Vagina (tissue), 2 donors: ENCODE measurements at regions not wholly inside any gene's neighbourhood (a gene's known extent, or its start where the extent isn't known, plus 50 kb on each side); places are given as distances from the start of the nearest gene placed in this dataset.

ENCODE experiments used
- DNase-seq, 2 donors: peaks; one replicate each; pipeline ENCODE4 v3.0.0-alpha.2; 2017; ENCODE audit errors: extremely low spot score in 2 of 2
- H3K27ac ChIP-seq: fragments of 200-600 bp; sonication (generic); one replicate; pipeline ENCODE4 v1.5.1; 2019
- H3K27me3 ChIP-seq: fragments of 200-600 bp; sonication (generic); one replicate; pipeline ENCODE4 v1.5.1; 2019
- H3K36me3 ChIP-seq, 2 donors: fragments of 200-600 bp; sonication (generic); one replicate each; pipeline ENCODE4 v1.5.1; 2017 to 2019
- H3K4me1 ChIP-seq: fragments of 200-600 bp; sonication (generic); one replicate; pipeline ENCODE4 v1.5.1; 2019
- H3K4me3 ChIP-seq, 2 donors: fragments of 200-600 bp; sonication (generic); 1 replicate in 1 of 2; 2 replicates in 1 of 2; pipeline ENCODE4 v1.5.1; 2016 to 2019
- H3K9me3 ChIP-seq: fragments of 200-600 bp; sonication (generic); one replicate; pipeline ENCODE4 v1.5.1; 2019
- POLR2A ChIP-seq, 2 donors: fragments of 450-650 bp; IDR thresholded peaks; one replicate each; pipeline ENCODE4 v1.6.1; 2017; ENCODE audit warnings: antibody characterized with exemption in 2 of 2, mild to moderate bottlenecking in 2 of 2, moderate library complexity in 2 of 2
- POLR2AphosphoS5 ChIP-seq, 2 donors: sonication (generic); formaldehyde crosslinking; IDR thresholded peaks; one replicate each; pipeline ENCODE4 v1.9.0; 2017; ENCODE audit warnings: antibody characterized with exemption in 2 of 2, mild to moderate bottlenecking in 2 of 2, low read depth in 1 of 2; ENCODE audit not compliant: insufficient read depth in 1 of 2
- intact Hi-C: fragments of 100-400 bp; cut with DNase I; formaldehyde crosslinking; loops from one replicate; pipeline ENCODE4 v1.15.1; 2023
- TF ChIP-seq, protein P1 (sequence below), 3 experiments: fragments of 450-650 bp in 2 of 3; fragments of 200-600 bp in 1 of 3; sonication (generic) in 1 of 3; IDR thresholded peaks; one replicate each; pipeline ENCODE4 v1.5.1; 2017 to 2019; ENCODE audit warnings: antibody characterized with exemption in 3 of 3, mild to moderate bottlenecking in 2 of 3, moderate library complexity in 2 of 3

DNA sequence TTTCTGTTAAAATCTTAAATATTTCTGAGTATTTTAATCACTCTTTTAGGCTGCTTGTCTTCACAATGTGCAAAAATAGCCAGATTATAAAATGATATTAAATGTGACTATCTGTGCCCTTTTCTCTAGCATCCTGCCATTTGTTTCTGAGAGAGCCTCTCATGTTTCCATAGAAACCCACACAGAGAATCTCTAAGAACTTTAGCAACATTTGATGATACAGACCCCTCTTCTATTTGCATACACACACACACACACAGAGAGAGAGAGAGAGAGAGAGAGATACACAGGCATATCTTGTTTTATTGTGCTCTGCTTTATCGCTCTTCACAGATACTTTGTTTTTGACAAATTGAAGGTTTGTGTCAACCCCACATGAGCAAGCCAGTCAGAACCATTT, 134.5 kb upstream of the DDX18 start:
- Histone ChIP-seq H3K27ac (no peak overlapping the region), H3K4me3 (no peak overlapping the region), H3K27me3 (no peaks in the 10 kb centered on the region), H3K9me3 (no peaks in the 10 kb centered on the region), H3K4me1 (no peaks in the 10 kb centered on the region), H3K36me3 (no peaks in the 10 kb centered on the region)
- intact Hi-C loops: no loop called here
- no peak for TF ChIP-seq POLR2AphosphoS5 (IDR thresholded peaks at IDR 0.05; ENCODE audit: insufficient read depth in 1 of 2, low read depth in 1 of 2)
- TF ChIP-seq, protein P1, sequence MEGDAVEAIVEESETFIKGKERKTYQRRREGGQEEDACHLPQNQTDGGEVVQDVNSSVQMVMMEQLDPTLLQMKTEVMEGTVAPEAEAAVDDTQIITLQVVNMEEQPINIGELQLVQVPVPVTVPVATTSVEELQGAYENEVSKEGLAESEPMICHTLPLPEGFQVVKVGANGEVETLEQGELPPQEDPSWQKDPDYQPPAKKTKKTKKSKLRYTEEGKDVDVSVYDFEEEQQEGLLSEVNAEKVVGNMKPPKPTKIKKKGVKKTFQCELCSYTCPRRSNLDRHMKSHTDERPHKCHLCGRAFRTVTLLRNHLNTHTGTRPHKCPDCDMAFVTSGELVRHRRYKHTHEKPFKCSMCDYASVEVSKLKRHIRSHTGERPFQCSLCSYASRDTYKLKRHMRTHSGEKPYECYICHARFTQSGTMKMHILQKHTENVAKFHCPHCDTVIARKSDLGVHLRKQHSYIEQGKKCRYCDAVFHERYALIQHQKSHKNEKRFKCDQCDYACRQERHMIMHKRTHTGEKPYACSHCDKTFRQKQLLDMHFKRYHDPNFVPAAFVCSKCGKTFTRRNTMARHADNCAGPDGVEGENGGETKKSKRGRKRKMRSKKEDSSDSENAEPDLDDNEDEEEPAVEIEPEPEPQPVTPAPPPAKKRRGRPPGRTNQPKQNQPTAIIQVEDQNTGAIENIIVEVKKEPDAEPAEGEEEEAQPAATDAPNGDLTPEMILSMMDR (IDR thresholded peaks at IDR 0.05): no peak
- no peak for TF ChIP-seq POLR2A (IDR thresholded peaks at IDR 0.05)
- no peak for DNase-seq

GRCh38 chr2:117684919-117685318, 129.6 kb upstream of the DDX18 start:
- H3K36me3 ChIP-seq: no peaks in the 10 kb centered on the region
- H3K4me1 ChIP-seq: no peaks in the 10 kb centered on the region
- intact Hi-C loops: no loop called here
- no peak overlapping the region for H3K27ac ChIP-seq
- no peaks in the 10 kb centered on the region for H3K27me3 ChIP-seq
- no peak for DNase-seq
- TF ChIP-seq POLR2AphosphoS5 (IDR thresholded peaks at IDR 0.05; ENCODE audit: insufficient read depth in 1 of 2, low read depth in 1 of 2): no peak
- TF ChIP-seq POLR2A (IDR thresholded peaks at IDR 0.05): no peak
- TF ChIP-seq, protein P1 (IDR thresholded peaks at IDR 0.05): no peak
- H3K4me3 ChIP-seq: no peak overlapping the region
- no peaks in the 10 kb centered on the region for H3K9me3 ChIP-seq

DNA sequence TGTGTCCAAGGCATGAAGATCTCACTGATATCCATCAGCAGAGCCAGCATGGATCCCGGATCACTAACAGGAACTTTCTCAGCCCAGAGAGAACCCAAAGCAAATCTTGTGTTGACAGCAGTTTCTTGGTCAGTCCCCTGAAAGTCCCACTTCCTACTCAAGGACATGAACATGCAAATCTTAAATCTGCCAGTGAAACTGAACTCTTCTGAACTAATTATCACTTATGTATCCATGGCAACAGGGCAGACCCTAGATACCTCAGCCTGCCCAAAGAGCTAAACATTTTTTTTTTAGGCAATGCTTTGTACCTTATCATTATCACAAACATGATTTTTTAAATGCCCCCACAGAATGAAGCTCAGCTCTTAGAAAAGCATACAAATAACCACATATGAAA, 127.8 kb upstream of the DDX18 start:
- TF ChIP-seq POLR2A (IDR thresholded peaks at IDR 0.05) (no peak), POLR2AphosphoS5 (IDR thresholded peaks at IDR 0.05; ENCODE audit: insufficient read depth in 1 of 2, low read depth in 1 of 2) (no peak)
- TF ChIP-seq, protein P1 (IDR thresholded peaks at IDR 0.05): no peak
- Histone ChIP-seq H3K27ac (no peak overlapping the region), H3K36me3 (no peaks in the 10 kb centered on the region), H3K9me3 (no peaks in the 10 kb centered on the region), H3K4me3 (no peak overlapping the region), H3K27me3 (no peaks in the 10 kb centered on the region), H3K4me1 (no peaks in the 10 kb centered on the region)
- intact Hi-C loops: no loop called here
- no peak for DNase-seq

GRCh38 chr2:117691595-117691994, 122.9 kb upstream of the DDX18 start:
- intact Hi-C loops: loop anchor here (5.0 kb wide), 1 partner anchor 1231 kb away; no protein-coding TSS in a partner anchor
- Histone ChIP-seq H3K27me3 (no peaks in the 10 kb centered on the region), H3K9me3 (no peaks in the 10 kb centered on the region), H3K36me3 (no peaks in the 10 kb centered on the region), H3K4me1 (no peaks in the 10 kb centered on the region), H3K4me3 (no peak overlapping the region), H3K27ac (no peak overlapping the region)
- TF ChIP-seq POLR2AphosphoS5 (IDR thresholded peaks at IDR 0.05; ENCODE audit: insufficient read depth in 1 of 2, low read depth in 1 of 2): no peak
- TF ChIP-seq POLR2A (IDR thresholded peaks at IDR 0.05): no peak
- TF ChIP-seq, protein P1 (IDR thresholded peaks at IDR 0.05): no peak
- no peak for DNase-seq

DNA sequence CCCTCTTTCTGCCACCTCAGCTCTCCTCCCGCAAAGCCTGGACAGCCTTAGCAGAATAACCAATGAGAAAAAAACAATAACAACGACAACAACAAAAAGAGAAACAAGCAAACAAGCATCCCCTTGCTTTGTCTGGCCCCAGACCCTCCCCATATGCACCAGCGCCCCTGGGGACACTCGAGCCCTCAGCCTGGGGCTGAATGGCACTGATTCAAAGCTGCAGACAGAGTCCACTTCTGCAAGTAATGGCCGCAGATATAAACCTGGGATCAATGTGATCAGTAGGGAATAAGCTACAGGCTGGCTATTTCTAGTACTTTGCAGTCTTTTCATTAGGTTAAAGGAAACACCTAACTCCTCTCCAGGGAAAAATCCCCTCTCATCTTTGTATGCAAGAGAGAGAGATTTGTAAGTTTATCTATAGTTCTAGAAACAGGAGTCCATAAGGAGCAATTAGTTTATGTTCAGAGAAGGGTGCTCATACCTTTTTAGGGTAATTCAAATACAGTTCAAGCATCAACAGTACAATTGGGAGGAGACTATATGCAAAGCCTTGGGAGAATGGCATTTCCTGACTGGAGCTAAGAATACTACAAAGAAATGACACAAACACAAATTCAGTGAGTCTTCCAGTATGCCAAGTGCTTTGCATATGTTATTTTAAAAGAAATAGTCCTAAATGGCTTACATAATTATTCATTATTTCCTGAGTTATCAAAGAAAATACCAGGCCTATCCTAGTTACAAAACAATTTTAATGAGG, 122.3 kb upstream of the DDX18 start:
- Histone ChIP-seq H3K27ac (no peak overlapping the region), H3K9me3 (no peaks in the 10 kb centered on the region), H3K36me3 (no peaks in the 10 kb centered on the region), H3K4me1 (no peaks in the 10 kb centered on the region), H3K4me3 (no peak overlapping the region), H3K27me3 (no peaks in the 10 kb centered on the region)
- DNase-seq: no peak
- intact Hi-C loops: loop anchor here (5.0 kb wide), 1 partner anchor 1230 kb away; no protein-coding TSS in a partner anchor
- TF ChIP-seq POLR2A (IDR thresholded peaks at IDR 0.05) (no peak), POLR2AphosphoS5 (IDR thresholded peaks at IDR 0.05; ENCODE audit: insufficient read depth in 1 of 2, low read depth in 1 of 2) (no peak)
- TF ChIP-seq, protein P1 (IDR thresholded peaks at IDR 0.05): no peak
